ENCODE measurements at regions not wholly inside any gene's neighbourhood (a gene's known extent, or its start where the extent isn't known, plus 50 kb on each side); places are given as distances from the start of the nearest gene placed in this dataset.
A peak's percentile ranks its signal among the peaks of the same experiment; 100 is the strongest.

GRCh38 chr5:158435161-158435616, 576.2 kb upstream of the CLINT1 start:
- peak; percentile 75 for DNase-seq

GRCh38 chr5:158434749-158435148, 575.8 kb upstream of the CLINT1 start:
- DNase-seq = no peak

GRCh38 chr5:158433634-158434033, 574.7 kb upstream of the CLINT1 start:
- DNase-seq = no peak

GRCh38 chr5:158431369-158432029, 572.6 kb upstream of the CLINT1 start:
- no peak for DNase-seq

- DNase-seq = no peak
Measured at GRCh38 chr5:158430798-158431167, 571.8 kb upstream of the CLINT1 start.

GRCh38 chr5:158430166-158430797, 571.3 kb upstream of the CLINT1 start:
- DNase-seq = no peak

- no peak for DNase-seq
Measured at GRCh38 chr5:158429564-158429963, 570.6 kb upstream of the CLINT1 start.

GRCh38 chr5:158423623-158424200, 564.8 kb upstream of the CLINT1 start:
- peak; percentile 71 for DNase-seq

- no peak for DNase-seq
Measured at GRCh38 chr5:158422653-158423515, 563.9 kb upstream of the CLINT1 start.

GRCh38 chr5:158421319-158421718, 562.4 kb upstream of the CLINT1 start:
- no peak for DNase-seq

- DNase-seq = no peak
Measured at GRCh38 chr5:158419186-158419585, 560.2 kb upstream of the CLINT1 start.

GRCh38 chr5:158414780-158415179, 555.8 kb upstream of the CLINT1 start:
- DNase-seq = peak; percentile 93

GRCh38 chr5:158414333-158414762, 555.4 kb upstream of the CLINT1 start:
- no peak for DNase-seq

GRCh38 chr5:158413122-158413680, 554.3 kb upstream of the CLINT1 start:
- no peak for DNase-seq

- peak; percentile 83 for DNase-seq
Measured at GRCh38 chr5:158410976-158411375, 552.0 kb upstream of the CLINT1 start.

- DNase-seq = no peak
Measured at GRCh38 chr5:158409507-158409906, 550.6 kb upstream of the CLINT1 start.

- no peak for DNase-seq
Measured at GRCh38 chr5:158407824-158408195, 548.9 kb upstream of the CLINT1 start.

- DNase-seq = peak; percentile 90
Measured at GRCh38 chr5:158406884-158407823, 548.2 kb upstream of the CLINT1 start.

GRCh38 chr5:158398360-158399201, 539.6 kb upstream of the CLINT1 start:
- no peak for DNase-seq

GRCh38 chr5:158397278-158397677, 538.3 kb upstream of the CLINT1 start:
- DNase-seq = no peak

GRCh38 chr5:158394102-158394501, 535.2 kb upstream of the CLINT1 start:
- DNase-seq = no peak
